ENCODE measurements at regions not wholly inside any gene's neighbourhood (a gene's known extent, or its start where the extent isn't known, plus 50 kb on each side); places are given as distances from the start of the nearest gene placed in this dataset.
A peak's percentile ranks its signal among the peaks of the same experiment; 100 is the strongest.
"Not testable (repeated sequence)": the region's sequence is repeated elsewhere in the genome, so short reads cannot be mapped to it uniquely, and the experiment has no call there.

GRCh38 chr9:107571148-107571547 lies 81.6 kb upstream of the KLF4 start:
- DNase-seq = no peak

- DNase-seq = no peak
These were observed 79.6 kb upstream of the KLF4 start for GRCh38 chr9:107569174-107569573.

- DNase-seq = not testable (repeated sequence)
These were observed 78.8 kb upstream of the KLF4 start for GRCh38 chr9:107568406-107568805.

GRCh38 chr9:107567462-107567861 lies 77.9 kb upstream of the KLF4 start:
- no peak for DNase-seq

- peak; percentile 32 for DNase-seq
These were observed 77.1 kb upstream of the KLF4 start for GRCh38 chr9:107566611-107567061.

DNA sequence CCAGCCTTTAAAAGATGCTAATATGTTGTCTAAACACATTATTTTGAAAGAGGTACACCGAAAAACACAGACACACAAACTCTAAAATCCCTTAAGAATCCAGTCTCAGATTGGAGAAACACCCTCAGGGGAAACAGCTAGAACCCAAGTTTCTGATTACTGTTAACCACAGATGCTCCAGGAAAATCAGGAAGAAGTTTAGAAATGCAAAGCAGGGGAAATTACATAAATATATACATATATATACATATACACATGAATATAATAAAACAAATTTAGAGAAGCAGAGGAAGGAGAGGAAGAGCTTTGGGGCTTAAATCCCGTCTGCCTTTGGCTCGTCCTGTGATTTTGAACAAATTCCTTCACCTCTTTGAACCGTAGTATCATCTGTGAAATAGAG lies 73.2 kb upstream of the KLF4 start:
- DNase-seq = no peak

- DNase-seq = no peak
These were observed 70.0 kb upstream of the KLF4 start for GRCh38 chr9:107559494-107560086.

GRCh38 chr9:107557236-107557990 lies 67.8 kb upstream of the KLF4 start:
- DNase-seq = peak; percentile 23

- no peak for DNase-seq
These were observed 65.1 kb upstream of the KLF4 start for GRCh38 chr9:107554636-107555035.

GRCh38 chr9:107548298-107549142 lies 59.0 kb upstream of the KLF4 start:
- peak; percentile 97 for DNase-seq

DNA sequence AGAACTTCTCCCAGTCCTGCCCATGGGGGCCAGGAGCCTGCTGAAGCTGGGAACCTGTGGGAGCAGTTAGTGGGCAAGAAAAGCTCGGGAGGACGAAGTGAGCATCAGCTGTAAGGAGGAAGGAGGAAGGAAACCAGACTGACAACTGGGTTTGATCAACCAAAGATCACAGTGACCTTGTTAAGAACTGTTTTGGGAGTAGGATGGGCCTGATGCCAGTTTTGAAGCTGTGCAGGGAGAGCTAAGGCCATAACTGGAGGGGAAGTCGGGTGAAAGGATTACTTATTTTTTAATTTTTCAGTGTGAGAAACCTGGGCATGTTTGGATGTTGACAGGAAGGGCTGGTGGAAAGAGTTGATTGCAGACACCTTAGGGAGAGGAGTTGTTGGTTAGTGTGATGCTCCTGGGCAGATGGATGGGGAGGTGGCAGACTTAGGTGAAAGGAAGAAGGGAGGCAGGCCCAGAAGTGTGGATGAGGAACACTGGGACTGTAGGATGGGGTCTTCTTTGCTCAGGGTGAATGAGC lies 58.3 kb upstream of the KLF4 start:
- DNase-seq = peak; percentile 22

DNA sequence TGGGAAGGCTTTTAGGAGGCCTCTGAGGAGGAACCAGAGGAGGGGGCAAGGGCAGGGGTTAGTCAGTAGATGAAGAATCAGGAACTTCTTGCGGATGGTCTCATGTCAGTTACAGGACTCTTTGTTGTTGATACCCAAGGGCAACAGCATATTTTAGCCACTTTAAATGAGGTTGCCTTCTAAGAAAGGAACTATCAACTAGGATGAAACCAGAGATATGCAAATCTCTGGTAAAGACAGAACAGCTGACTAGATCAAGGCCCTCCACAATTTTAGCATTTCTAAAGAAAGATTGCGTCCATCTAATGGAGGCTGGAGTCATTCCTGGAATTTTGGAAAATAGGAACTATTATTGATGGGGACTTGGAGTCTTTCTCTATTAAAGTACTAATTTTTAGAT lies 57.7 kb upstream of the KLF4 start:
- DNase-seq = no peak

DNA sequence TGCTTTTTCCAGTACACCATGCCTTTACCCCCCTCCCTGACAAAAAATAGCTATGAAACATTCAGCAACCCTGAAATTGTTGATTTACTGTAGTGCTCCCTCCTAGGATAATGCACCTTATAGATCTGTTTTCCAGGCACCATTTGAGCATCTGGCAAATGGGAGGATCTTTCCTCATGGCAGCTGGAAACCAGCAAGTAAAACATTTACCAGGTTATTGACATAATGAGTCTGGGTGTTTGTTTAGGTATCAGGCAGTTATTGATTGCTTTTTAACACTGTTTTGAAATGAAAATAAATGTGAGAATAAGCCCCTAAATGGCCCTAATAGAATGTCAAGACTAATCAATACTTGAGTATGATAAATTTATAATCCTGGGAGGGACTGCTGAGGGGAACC lies 57.3 kb upstream of the KLF4 start:
- no peak for DNase-seq

DNA sequence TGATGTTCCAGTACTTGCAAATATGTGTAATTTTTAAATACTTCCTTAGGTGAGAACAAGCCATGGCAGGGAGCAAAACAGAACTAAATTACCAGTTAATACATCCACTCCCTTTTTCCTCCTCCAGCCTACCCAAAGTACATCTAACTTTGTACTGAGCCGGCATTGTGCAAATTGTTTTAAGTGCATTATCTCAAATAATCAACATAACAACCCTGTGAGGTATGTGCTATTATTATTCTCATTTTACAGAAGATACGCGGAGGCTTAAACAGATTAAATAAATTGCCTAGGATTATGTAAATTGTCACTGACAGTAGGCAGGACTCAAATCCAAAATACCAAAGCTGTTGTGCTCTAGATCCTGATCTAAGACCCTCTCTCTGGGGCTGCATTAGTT lies 55.5 kb upstream of the KLF4 start:
- DNase-seq = no peak

DNA sequence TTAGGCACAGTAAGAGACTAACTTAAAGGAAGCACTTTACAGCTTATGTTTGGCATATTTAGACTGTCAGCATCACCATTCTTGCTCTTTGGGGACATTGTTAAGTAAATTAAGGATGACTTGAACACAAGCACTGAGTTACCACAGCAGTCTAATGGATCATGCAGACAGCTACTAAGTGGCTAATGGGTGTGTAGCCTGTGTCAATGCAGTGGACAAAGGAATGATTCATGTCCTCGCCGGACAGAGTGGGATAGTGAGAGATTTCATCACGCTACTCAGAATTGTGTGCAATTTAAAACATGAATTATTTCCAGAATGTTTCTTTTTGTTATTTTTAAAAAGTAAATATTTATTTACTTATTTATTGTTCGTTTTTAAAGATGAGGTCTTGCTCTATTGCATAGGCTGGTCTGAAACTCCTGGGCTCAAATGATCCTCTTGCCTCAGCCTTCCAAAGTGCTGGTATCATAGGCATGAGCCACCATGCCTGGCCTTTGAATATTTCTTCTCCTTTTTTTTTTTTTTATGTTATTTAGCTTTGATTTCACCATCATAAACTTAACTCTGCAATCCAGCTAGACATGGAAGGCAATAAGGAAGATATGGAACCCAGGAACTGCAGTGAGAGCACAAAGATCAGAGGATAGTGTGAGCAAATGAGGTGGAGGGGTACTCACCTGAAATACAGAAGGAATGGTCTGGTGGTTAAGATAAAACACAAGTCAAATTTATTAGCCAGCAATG lies 53.0 kb upstream of the KLF4 start:
- DNase-seq = no peak

GRCh38 chr9:107541523-107541922 lies 52.0 kb upstream of the KLF4 start:
- no peak for DNase-seq

GRCh38 chr9:107540164-107540561 lies 50.6 kb upstream of the KLF4 start:
- DNase-seq = no peak

GRCh38 chr9:107539427-107540163 lies 50.0 kb upstream of the KLF4 start:
- no peak for DNase-seq

All from fibroblast of skin of right biceps (primary cell).